ENCODE measurements at regions not wholly inside any gene's neighbourhood (a gene's known extent, or its start where the extent isn't known, plus 50 kb on each side); places are given as distances from the start of the nearest gene placed in this dataset.

DNA sequence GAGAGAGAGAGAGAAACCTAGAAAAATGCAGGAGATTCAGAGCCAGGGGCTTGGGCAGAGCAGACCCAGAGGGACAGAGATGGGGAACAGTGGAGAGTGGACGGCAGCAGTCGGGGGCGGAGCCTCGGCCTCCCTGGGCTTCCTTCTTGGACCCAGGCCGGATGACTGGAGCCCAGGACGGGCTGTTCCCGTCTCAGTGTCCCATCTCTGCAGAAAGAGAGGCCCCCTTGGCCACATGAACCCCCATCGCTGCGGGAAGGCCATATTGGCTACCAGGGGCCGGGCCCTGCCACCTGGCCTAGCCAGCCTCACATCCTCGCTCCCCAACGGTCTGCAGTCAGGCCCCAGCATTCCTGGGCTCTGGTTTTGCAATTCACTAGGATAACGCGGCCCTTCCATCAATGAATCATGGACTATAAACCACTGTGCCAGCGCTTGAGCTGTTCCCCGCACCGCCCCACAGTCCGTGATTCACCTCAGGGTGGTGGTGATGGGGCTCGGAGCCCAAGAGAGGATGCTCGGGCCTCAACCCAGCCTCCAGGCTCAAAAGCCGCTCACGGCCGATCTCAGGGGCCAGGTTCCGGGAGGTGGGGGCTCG is 116.5 kb downstream of the RFLNA start:
- Histone ChIP-seq H3K9me3 (ENCODE audit: insufficient read depth, low read length) (no peaks in the 10 kb centered on the region), H3K4me1 (ENCODE audit: insufficient read depth, insufficient read length) (peaks cover 46% of the 10 kb centered on the region), H3K27me3 (ENCODE audit: insufficient read depth, insufficient read length) (no peaks in the 10 kb centered on the region), H3K9ac (ENCODE audit: insufficient read length, low read depth) (peak overlapping the region; percentile 64), H3K4me3 (ENCODE audit: insufficient read length, low read depth) (no peak overlapping the region), H3K36me3 (ENCODE audit: insufficient read depth, insufficient read length, low read length) (peaks cover 77% of the 10 kb centered on the region)
- no peak for DNase-seq (ENCODE audit: low read depth, low spot score)
- no peak for TF ChIP-seq ZNF274 (IDR thresholded peaks at IDR 0.05; ENCODE audit: low read depth, low read length)
- no peak for TF ChIP-seq YY1 (IDR thresholded peaks at IDR 0.05; ENCODE audit: insufficient read depth, insufficient read length)
- no peak for TF ChIP-seq SUZ12 (IDR thresholded peaks at IDR 0.05; ENCODE audit: extremely low read depth, insufficient read depth, insufficient read length)

DNA sequence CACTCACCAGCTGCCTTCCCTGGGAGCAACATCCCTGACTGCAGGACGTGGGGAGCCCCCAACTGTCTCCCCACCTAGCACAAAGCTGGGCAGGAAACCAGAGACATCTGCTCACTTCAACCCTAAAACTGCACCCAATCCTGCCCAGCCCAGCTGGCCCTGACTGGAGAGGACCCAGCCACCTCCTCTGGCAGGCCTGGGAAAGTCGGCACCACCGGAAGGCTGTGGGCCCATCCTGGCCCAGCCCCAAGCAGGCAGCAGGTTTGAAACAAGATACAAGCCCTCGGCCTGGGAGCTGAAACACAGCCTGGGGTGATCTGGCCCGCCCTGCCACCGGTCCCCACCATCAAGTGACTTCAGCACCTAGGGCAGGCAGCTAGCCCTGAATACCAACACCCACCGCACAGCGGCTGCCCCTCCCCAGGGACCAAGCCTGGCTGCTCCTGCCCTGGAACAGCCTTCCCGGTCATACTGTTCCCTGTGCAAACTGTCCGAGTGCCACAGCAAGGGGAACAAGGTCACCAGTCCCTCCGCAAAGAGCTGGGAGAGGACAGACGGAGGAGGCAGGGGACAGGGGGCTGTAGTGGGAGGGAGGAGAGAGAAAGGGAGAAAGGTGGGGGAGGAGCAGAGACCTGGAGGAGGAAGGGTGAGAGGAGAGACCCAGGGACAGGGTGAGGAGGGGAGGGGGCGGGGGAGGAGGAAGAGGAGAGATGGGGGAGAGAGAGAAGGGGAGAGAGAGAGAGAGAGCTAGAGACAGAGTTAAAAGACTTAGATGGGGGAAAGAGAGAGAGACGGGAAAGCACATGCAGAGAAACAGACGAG is 115.7 kb downstream of the RFLNA start:
- DNase-seq (ENCODE audit: low read depth, low spot score), result no peak
- no peaks in the 10 kb centered on the region for H3K27me3 ChIP-seq (ENCODE audit: insufficient read depth, insufficient read length)
- peak overlapping the region; percentile 61 for H3K9ac ChIP-seq (ENCODE audit: insufficient read length, low read depth)
- no peaks in the 10 kb centered on the region for H3K9me3 ChIP-seq (ENCODE audit: insufficient read depth, low read length)
- H3K4me3 ChIP-seq (ENCODE audit: insufficient read length, low read depth), result no peak overlapping the region
- H3K36me3 ChIP-seq (ENCODE audit: insufficient read depth, insufficient read length, low read length), result peaks cover 76% of the 10 kb centered on the region
- TF ChIP-seq SUZ12 (IDR thresholded peaks at IDR 0.05; ENCODE audit: extremely low read depth, insufficient read depth, insufficient read length), result no peak
- TF ChIP-seq YY1 (IDR thresholded peaks at IDR 0.05; ENCODE audit: insufficient read depth, insufficient read length), result no peak
- no peak for TF ChIP-seq ZNF274 (IDR thresholded peaks at IDR 0.05; ENCODE audit: low read depth, low read length)
- peaks cover 44% of the 10 kb centered on the region for H3K4me1 ChIP-seq (ENCODE audit: insufficient read depth, insufficient read length)

DNA sequence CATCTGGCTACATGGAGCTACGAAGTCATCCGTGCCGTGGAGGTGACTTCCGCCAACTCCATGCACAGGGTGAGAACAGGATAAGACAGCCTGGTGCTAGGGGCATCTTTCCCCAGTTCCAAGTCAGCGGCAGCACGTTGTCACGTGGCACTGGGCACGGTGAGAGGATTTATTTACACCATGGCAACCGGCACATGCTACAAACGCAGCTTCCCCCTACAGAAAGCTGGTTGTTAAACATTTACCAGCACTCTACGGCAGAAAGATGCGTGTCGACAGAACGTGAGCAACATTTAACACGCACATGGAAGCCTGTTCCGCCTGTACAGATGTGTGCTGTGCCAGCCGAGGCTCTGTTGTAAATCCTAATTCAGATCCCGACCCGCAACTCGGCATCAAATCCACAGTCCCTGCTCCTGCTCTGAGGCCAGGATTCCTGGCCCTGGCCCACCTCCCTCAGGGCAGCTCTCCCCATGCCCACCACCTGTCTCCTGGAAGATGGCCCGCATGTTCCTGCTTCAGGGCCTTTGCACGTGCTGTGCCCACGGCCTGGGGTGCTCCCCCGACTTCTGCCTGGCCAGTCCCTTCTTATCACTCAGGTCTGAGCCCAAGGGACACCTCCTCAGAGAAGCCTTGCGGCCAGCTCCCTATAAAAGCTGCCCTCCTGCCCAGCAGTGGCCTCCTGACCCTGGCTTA is 114.1 kb downstream of the RFLNA start:
- TF ChIP-seq ZNF274 (IDR thresholded peaks at IDR 0.05; ENCODE audit: low read depth, low read length), result no peak
- TF ChIP-seq SUZ12 (IDR thresholded peaks at IDR 0.05; ENCODE audit: extremely low read depth, insufficient read depth, insufficient read length), result no peak
- TF ChIP-seq YY1 (IDR thresholded peaks at IDR 0.05; ENCODE audit: insufficient read depth, insufficient read length), result no peak
- H3K4me3 ChIP-seq (ENCODE audit: insufficient read length, low read depth), result no peak overlapping the region
- peaks cover 70% of the 10 kb centered on the region for H3K36me3 ChIP-seq (ENCODE audit: insufficient read depth, insufficient read length, low read length)
- peaks cover 58% of the 10 kb centered on the region for H3K4me1 ChIP-seq (ENCODE audit: insufficient read depth, insufficient read length)
- no peaks in the 10 kb centered on the region for H3K27me3 ChIP-seq (ENCODE audit: insufficient read depth, insufficient read length)
- H3K9me3 ChIP-seq (ENCODE audit: insufficient read depth, low read length), result no peaks in the 10 kb centered on the region
- DNase-seq (ENCODE audit: low read depth, low spot score), result no peak
- no peak overlapping the region for H3K9ac ChIP-seq (ENCODE audit: insufficient read length, low read depth)

DNA sequence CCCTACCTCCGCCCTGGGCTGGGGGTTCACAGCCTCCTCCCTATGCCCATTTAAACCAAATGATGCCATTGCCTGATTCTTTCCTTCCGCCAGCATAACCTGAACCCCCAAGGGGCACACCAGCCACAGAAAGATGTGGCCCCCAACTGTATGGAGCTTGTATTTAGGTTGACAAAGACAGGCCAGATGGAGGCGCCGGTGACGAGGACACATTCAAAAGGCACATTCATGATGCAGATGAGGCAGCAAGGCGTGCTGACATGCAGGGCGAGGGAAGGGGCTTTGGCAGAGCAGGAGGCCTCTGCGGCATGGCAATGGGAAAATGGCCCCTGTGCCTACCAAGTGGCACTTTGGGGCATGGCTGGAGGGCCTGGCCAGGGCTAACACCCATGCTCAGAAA is 112.2 kb downstream of the RFLNA start:
- Histone ChIP-seq H3K36me3 (ENCODE audit: insufficient read depth, insufficient read length, low read length) (peaks cover 53% of the 10 kb centered on the region), H3K4me1 (ENCODE audit: insufficient read depth, insufficient read length) (peaks cover 63% of the 10 kb centered on the region), H3K27me3 (ENCODE audit: insufficient read depth, insufficient read length) (no peaks in the 10 kb centered on the region), H3K4me3 (ENCODE audit: insufficient read length, low read depth) (no peak overlapping the region), H3K9ac (ENCODE audit: insufficient read length, low read depth) (no peak overlapping the region), H3K9me3 (ENCODE audit: insufficient read depth, low read length) (no peaks in the 10 kb centered on the region)
- DNase-seq (ENCODE audit: low read depth, low spot score), result no peak
- TF ChIP-seq YY1 (IDR thresholded peaks at IDR 0.05; ENCODE audit: insufficient read depth, insufficient read length) (no peak), SUZ12 (IDR thresholded peaks at IDR 0.05; ENCODE audit: extremely low read depth, insufficient read depth, insufficient read length) (no peak), ZNF274 (IDR thresholded peaks at IDR 0.05; ENCODE audit: low read depth, low read length) (no peak)

DNA sequence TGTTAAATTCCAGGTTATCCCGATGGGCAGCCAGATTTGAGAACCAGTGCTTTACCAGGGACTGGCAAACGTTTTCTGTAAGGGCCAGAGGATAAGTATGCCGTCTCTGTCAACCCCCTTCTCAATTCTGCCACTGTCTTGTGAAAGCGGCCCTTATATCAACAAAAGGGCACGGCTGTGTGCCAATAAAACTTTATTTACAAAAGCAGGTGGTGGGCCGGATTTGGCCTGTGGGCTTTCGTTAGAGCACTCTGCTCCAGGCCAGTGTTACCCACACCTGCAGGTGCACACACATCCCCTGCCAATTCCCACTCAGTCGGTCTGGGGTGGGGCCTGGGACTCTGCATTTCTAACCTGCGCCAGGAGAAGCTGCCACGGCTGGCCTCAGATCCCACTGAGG is 111.2 kb downstream of the RFLNA start:
- no peak for TF ChIP-seq YY1 (IDR thresholded peaks at IDR 0.05; ENCODE audit: insufficient read depth, insufficient read length)
- no peak for TF ChIP-seq SUZ12 (IDR thresholded peaks at IDR 0.05; ENCODE audit: extremely low read depth, insufficient read depth, insufficient read length)
- TF ChIP-seq ZNF274 (IDR thresholded peaks at IDR 0.05; ENCODE audit: low read depth, low read length), result no peak
- no peaks in the 10 kb centered on the region for H3K9me3 ChIP-seq (ENCODE audit: insufficient read depth, low read length)
- H3K27me3 ChIP-seq (ENCODE audit: insufficient read depth, insufficient read length), result no peaks in the 10 kb centered on the region
- DNase-seq (ENCODE audit: low read depth, low spot score), result no peak
- H3K4me1 ChIP-seq (ENCODE audit: insufficient read depth, insufficient read length), result peaks cover 62% of the 10 kb centered on the region
- H3K4me3 ChIP-seq (ENCODE audit: insufficient read length, low read depth), result no peak overlapping the region
- peaks cover 56% of the 10 kb centered on the region for H3K36me3 ChIP-seq (ENCODE audit: insufficient read depth, insufficient read length, low read length)
- H3K9ac ChIP-seq (ENCODE audit: insufficient read length, low read depth), result no peak overlapping the region

DNA sequence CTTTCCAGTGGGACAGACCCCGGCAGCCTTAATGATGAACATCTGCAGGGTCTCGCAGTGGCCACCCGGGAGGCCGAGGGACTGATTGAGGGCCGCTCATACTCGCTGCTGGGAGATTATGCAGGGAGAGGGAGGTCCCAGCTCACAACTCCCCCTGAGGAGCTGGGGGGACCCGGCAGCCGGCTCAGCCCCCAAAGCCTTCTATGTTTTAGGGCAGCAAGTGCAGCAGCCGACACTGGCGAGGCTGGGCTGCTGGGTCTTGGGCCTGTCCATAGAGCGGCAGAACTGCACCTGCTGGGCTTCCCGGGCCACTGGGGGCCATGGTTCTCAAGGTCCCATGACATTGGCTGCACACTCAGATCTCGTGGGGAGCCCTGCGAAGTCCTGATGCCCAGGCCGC is 110.7 kb downstream of the RFLNA start:
- TF ChIP-seq YY1 (IDR thresholded peaks at IDR 0.05; ENCODE audit: insufficient read depth, insufficient read length) (no peak), ZNF274 (IDR thresholded peaks at IDR 0.05; ENCODE audit: low read depth, low read length) (no peak), SUZ12 (IDR thresholded peaks at IDR 0.05; ENCODE audit: extremely low read depth, insufficient read depth, insufficient read length) (no peak)
- no peak for DNase-seq (ENCODE audit: low read depth, low spot score)
- H3K27me3 ChIP-seq (ENCODE audit: insufficient read depth, insufficient read length), result no peaks in the 10 kb centered on the region
- peaks cover 59% of the 10 kb centered on the region for H3K4me1 ChIP-seq (ENCODE audit: insufficient read depth, insufficient read length)
- no peaks in the 10 kb centered on the region for H3K9me3 ChIP-seq (ENCODE audit: insufficient read depth, low read length)
- peaks cover 60% of the 10 kb centered on the region for H3K36me3 ChIP-seq (ENCODE audit: insufficient read depth, insufficient read length, low read length)
- peak overlapping the region; percentile 52 for H3K9ac ChIP-seq (ENCODE audit: insufficient read length, low read depth)
- H3K4me3 ChIP-seq (ENCODE audit: insufficient read length, low read depth), result no peak overlapping the region

DNA sequence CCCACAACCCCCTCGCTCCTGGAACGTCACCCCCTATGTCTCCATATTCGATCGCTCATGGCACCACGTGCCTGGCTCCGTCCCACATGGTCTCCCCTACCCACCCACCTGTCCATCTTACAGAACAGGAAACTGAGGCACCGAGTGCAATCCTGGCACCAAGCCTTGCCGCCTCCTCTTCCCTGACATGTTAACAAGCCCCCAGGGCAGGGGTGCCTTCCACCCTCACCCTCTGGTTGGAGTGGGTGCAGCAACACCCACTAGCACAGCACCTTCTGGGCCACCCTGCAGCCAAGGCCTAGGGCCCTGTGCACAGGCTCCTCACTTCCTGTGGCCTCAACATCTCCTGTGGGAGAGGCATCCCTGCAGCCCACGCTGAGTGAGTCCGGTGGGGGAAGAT is 110.3 kb downstream of the RFLNA start:
- TF ChIP-seq ZNF274 (IDR thresholded peaks at IDR 0.05; ENCODE audit: low read depth, low read length), result no peak
- no peak for TF ChIP-seq YY1 (IDR thresholded peaks at IDR 0.05; ENCODE audit: insufficient read depth, insufficient read length)
- no peak for TF ChIP-seq SUZ12 (IDR thresholded peaks at IDR 0.05; ENCODE audit: extremely low read depth, insufficient read depth, insufficient read length)
- peaks cover 64% of the 10 kb centered on the region for H3K36me3 ChIP-seq (ENCODE audit: insufficient read depth, insufficient read length, low read length)
- no peaks in the 10 kb centered on the region for H3K9me3 ChIP-seq (ENCODE audit: insufficient read depth, low read length)
- H3K27me3 ChIP-seq (ENCODE audit: insufficient read depth, insufficient read length), result no peaks in the 10 kb centered on the region
- no peak overlapping the region for H3K4me3 ChIP-seq (ENCODE audit: insufficient read length, low read depth)
- no peak for DNase-seq (ENCODE audit: low read depth, low spot score)
- peaks cover 55% of the 10 kb centered on the region for H3K4me1 ChIP-seq (ENCODE audit: insufficient read depth, insufficient read length)
- peak overlapping the region; percentile 52 for H3K9ac ChIP-seq (ENCODE audit: insufficient read length, low read depth)
